ENCODE measurements at regions not wholly inside any gene's neighbourhood (a gene's known extent, or its start where the extent isn't known, plus 50 kb on each side); places are given as distances from the start of the nearest gene placed in this dataset.

DNA sequence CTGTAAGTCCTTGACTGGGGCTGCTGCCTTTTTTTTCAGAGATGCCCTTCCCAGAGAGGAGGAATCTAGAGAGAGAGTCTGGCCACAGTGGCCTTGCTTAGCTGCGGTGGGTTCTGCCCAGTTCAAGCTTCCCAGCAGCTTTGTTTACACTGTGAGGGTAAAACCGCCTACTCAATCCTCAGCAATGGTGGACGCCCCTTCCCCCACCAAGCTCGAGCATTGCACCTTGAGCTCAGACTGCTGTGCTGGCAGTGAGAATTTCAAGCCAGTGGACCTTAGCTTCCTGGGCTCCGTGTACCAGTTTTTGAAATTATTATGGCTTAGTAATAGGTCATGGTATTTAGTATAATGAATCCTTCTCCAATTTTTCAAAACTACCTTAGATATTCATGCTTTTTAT is 395.4 kb downstream of the NPIPA7 start:
- Mint-ChIP-seq H3K4me1 (ENCODE audit: low read depth, unreplicated experiment) (no peaks in the 10 kb centered on the region), H3K9me3 (ENCODE audit: low read depth, unreplicated experiment) (peaks cover 5% of the 10 kb centered on the region), H3K36me3 (ENCODE audit: insufficient read depth, unreplicated experiment) (no peaks in the 10 kb centered on the region), H3K4me3 (ENCODE audit: low read depth, unreplicated experiment) (no peak overlapping the region), H3K27ac (ENCODE audit: unreplicated experiment) (no peak overlapping the region), H3K27me3 (ENCODE audit: unreplicated experiment) (no peaks in the 10 kb centered on the region)
- CTCF ChIA-PET: no interaction called here
- TF ChIP-seq, protein P1, sequence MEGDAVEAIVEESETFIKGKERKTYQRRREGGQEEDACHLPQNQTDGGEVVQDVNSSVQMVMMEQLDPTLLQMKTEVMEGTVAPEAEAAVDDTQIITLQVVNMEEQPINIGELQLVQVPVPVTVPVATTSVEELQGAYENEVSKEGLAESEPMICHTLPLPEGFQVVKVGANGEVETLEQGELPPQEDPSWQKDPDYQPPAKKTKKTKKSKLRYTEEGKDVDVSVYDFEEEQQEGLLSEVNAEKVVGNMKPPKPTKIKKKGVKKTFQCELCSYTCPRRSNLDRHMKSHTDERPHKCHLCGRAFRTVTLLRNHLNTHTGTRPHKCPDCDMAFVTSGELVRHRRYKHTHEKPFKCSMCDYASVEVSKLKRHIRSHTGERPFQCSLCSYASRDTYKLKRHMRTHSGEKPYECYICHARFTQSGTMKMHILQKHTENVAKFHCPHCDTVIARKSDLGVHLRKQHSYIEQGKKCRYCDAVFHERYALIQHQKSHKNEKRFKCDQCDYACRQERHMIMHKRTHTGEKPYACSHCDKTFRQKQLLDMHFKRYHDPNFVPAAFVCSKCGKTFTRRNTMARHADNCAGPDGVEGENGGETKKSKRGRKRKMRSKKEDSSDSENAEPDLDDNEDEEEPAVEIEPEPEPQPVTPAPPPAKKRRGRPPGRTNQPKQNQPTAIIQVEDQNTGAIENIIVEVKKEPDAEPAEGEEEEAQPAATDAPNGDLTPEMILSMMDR (IDR thresholded peaks at IDR 0.05; ENCODE audit: unreplicated experiment): no peak
- DNase-seq: no peak
- BruUV-seq (replicated peaks): no TSS peak
- intact Hi-C loops (cut with micrococcal nuclease; ENCODE audit: unreplicated experiment): no loop called here

DNA sequence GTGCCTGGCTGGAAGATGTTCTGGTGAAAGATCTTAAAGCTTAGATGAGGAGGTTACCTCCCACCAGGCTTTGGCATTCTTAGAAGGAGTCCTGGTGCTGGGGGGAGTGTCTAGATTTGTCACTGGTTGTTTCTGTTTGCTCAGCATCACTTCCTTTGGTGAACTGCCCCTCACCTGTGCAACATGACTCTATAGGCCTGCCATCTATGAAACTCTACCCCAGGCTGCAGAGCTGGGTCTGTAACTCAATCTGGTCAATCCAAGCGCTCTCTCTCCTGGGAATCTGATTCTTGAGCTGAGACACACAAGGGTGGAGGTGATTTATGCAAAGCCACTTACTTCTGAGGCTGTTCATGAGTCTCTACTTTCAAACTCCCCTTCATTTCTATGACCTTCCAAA is 399.4 kb downstream of the NPIPA7 start:
- TF ChIP-seq, protein P1 (IDR thresholded peaks at IDR 0.05; ENCODE audit: unreplicated experiment): no peak
- no TSS peak for BruUV-seq (replicated peaks)
- H3K4me3 Mint-ChIP-seq (ENCODE audit: low read depth, unreplicated experiment): no peak overlapping the region
- H3K36me3 Mint-ChIP-seq (ENCODE audit: insufficient read depth, unreplicated experiment): no peaks in the 10 kb centered on the region
- CTCF ChIA-PET: no interaction called here
- intact Hi-C loops (cut with micrococcal nuclease; ENCODE audit: unreplicated experiment): no loop called here
- H3K4me1 Mint-ChIP-seq (ENCODE audit: low read depth, unreplicated experiment): no peaks in the 10 kb centered on the region
- no peak for DNase-seq
- H3K9me3 Mint-ChIP-seq (ENCODE audit: low read depth, unreplicated experiment): peaks cover 7% of the 10 kb centered on the region
- no peaks in the 10 kb centered on the region for H3K27me3 Mint-ChIP-seq (ENCODE audit: unreplicated experiment)
- H3K27ac Mint-ChIP-seq (ENCODE audit: unreplicated experiment): no peak overlapping the region

DNA sequence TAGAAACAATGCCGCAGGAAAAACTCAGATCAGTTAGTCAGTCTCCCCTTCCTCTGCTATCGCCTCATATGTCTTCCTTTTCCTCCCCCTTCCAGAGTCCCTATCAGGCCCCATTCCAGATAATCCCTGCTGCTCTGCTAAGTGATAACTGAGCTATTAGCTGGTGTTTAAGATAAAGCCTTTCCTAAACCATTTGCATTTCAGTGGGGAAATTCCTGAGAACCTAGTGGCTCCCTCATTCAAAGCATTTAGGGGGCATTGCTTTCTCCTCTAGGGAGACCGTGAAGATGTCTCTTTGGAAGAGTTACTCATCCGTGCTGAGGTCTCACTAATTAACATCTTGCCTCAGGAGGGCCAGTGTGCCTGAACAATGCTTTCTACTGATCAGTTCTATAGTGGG is 401.6 kb downstream of the NPIPA7 start:
- no peak for DNase-seq
- CTCF ChIA-PET: no interaction called here

DNA sequence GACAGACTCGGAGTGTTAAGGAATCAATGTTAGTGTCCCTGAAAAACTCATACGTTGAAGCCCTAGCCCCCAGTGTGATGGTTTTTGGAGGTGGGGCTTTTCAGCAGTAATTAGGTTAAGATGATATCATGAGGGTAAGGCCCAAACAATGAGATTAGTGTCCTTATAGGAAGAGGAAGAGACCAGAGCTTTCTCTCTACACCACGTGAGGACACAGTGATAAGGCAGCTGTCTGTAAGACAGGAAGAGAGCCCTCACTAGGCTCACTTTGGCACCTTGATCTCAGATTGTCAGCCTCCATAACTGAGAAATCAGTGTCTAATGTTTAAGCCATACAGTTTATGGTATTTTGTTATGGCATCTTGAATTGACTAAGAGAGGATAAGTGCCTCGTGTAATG is 403.2 kb downstream of the NPIPA7 start:
- Mint-ChIP-seq H3K4me3 (ENCODE audit: low read depth, unreplicated experiment) (no peak overlapping the region), H3K4me1 (ENCODE audit: low read depth, unreplicated experiment) (no peaks in the 10 kb centered on the region), H3K36me3 (ENCODE audit: insufficient read depth, unreplicated experiment) (no peaks in the 10 kb centered on the region), H3K9me3 (ENCODE audit: low read depth, unreplicated experiment) (peaks cover 3% of the 10 kb centered on the region), H3K27me3 (ENCODE audit: unreplicated experiment) (no peaks in the 10 kb centered on the region), H3K27ac (ENCODE audit: unreplicated experiment) (no peak overlapping the region)
- intact Hi-C loops (cut with micrococcal nuclease; ENCODE audit: unreplicated experiment): no loop called here
- TF ChIP-seq, protein P1 (IDR thresholded peaks at IDR 0.05; ENCODE audit: unreplicated experiment): no peak
- DNase-seq: no peak
- no TSS peak for BruUV-seq (replicated peaks)
- CTCF ChIA-PET: no interaction called here

More for the DNA sequence above, 401.6 kb downstream of the NPIPA7 start:
- H3K9me3 Mint-ChIP-seq (ENCODE audit: low read depth, unreplicated experiment): peaks cover 3% of the 10 kb centered on the region
- H3K36me3 Mint-ChIP-seq (ENCODE audit: insufficient read depth, unreplicated experiment): no peaks in the 10 kb centered on the region
- H3K27ac Mint-ChIP-seq (ENCODE audit: unreplicated experiment): no peak overlapping the region
- H3K4me3 Mint-ChIP-seq (ENCODE audit: low read depth, unreplicated experiment): no peak overlapping the region
- no TSS peak for BruUV-seq (replicated peaks)
- no peaks in the 10 kb centered on the region for H3K27me3 Mint-ChIP-seq (ENCODE audit: unreplicated experiment)
- intact Hi-C loops (cut with micrococcal nuclease; ENCODE audit: unreplicated experiment): no loop called here
- no peaks in the 10 kb centered on the region for H3K4me1 Mint-ChIP-seq (ENCODE audit: low read depth, unreplicated experiment)
- TF ChIP-seq, protein P1 (IDR thresholded peaks at IDR 0.05; ENCODE audit: unreplicated experiment): no peak

DNA sequence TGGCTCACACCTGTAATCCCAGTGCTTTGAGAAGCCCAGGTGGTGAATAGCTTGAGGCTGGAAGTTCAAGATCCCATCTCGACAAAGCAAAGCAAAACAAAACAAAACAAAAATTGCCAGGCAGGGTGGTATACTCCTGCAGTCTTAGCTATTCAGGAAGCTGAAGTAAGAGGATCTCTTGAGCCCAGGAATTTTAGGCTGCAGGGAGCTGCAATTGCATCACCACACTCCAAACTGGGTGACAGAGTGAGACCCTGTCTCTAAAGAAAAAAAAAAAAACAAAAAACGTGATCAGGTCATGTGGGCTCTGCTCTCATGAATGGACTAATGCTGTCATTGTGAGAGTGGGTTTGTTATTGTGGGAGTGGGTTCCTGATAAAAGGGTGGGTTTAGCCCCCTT is 409.1 kb downstream of the NPIPA7 start:
- no peaks in the 10 kb centered on the region for H3K9me3 Mint-ChIP-seq (ENCODE audit: low read depth, unreplicated experiment)
- H3K36me3 Mint-ChIP-seq (ENCODE audit: insufficient read depth, unreplicated experiment): no peaks in the 10 kb centered on the region
- CTCF ChIA-PET: no interaction called here
- BruUV-seq (replicated peaks): no TSS peak
- intact Hi-C loops (cut with micrococcal nuclease; ENCODE audit: unreplicated experiment): no loop called here
- H3K27ac Mint-ChIP-seq (ENCODE audit: unreplicated experiment): no peak overlapping the region
- TF ChIP-seq, protein P1 (IDR thresholded peaks at IDR 0.05; ENCODE audit: unreplicated experiment): no peak
- no peaks in the 10 kb centered on the region for H3K27me3 Mint-ChIP-seq (ENCODE audit: unreplicated experiment)
- no peaks in the 10 kb centered on the region for H3K4me1 Mint-ChIP-seq (ENCODE audit: low read depth, unreplicated experiment)
- no peak overlapping the region for H3K4me3 Mint-ChIP-seq (ENCODE audit: low read depth, unreplicated experiment)
- no peak for DNase-seq
